IPS-NIHi11 (cell line): ENCODE measurements at regions not wholly inside any gene's neighbourhood (a gene's known extent, or its start where the extent isn't known, plus 50 kb on each side); places are given as distances from the start of the nearest gene placed in this dataset.

Experiments used
- DNase-seq: peaks from one replicate; pipeline ENCODE4 v3.0.0; 2012; ENCODE audit warnings: mixed read lengths, low spot score

DNA sequence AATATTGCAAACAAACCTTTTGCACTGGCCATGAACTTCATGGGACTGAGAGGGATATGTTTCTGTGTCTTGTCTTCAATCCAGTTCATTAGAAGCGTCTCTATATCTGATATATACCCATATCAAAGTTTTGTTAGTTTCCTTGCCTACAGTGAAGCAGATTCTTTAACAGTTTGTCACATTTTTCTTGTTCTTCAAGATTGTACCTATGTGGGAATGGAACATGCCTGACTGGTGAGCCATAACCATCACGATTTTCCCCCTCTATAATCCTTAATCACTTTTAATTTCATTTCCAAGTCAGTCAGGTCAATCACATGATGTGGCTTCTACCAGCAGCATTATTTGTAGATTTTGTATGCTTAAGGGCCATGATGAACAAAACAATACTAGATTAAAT lies 197.1 kb upstream of the PDE5A start:
- DNase-seq = no peak

DNA sequence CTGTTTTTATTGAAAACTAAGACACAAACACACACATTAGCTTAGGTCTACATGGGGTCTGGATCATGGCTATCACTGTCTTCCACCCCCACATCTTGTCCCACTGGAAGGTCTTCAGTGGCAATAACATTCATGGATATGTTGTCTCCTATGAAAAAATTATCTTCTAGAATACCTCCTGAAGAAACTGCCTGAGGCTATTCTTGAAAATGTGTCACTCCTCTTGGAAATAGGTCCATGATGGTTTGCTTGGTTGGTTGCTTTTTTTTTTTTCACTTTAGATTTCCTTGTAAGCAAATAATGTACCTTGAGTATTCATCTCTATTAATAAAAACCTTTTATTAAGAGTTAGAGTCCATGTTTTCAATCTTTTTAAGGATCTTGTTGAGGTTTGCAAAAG lies 195.3 kb upstream of the PDE5A start:
- DNase-seq = no peak

DNA sequence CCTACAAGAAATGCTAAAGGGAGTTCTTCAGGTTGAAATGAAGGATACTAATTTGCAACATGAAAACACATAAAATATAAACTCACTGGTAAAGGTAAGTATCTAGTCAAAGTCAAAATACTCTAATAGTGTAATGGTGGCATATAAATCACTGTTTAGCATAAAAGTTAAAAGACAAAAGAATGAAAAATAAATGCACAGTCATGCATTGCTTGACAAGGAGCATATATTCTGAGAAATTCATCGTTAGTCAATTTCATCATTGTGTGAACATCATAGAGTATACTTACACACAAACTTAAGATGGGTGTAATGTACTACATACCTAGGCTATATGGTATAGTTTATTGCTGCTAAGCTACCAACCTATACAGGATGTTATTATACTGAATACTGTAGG lies 194.4 kb upstream of the PDE5A start:
- no peak for DNase-seq

DNA sequence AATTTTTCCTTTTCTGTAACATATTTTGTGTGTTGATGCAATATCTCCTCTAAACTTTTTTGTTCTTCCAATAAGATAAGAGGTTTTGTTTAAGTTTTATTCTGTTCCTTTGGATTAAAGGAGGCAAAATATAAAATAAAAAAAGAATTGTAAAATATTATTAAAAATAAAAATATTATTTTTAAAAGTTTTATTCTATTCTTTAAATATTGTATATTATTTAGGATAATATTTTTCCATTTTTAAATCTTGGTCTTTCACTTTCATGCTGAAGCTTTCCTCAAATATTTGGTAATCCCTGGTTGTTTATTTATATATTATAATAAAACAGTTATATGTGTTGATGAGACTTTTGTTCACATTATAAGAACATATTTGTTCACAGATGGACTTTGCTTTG lies 187.9 kb upstream of the PDE5A start:
- no peak for DNase-seq

DNA sequence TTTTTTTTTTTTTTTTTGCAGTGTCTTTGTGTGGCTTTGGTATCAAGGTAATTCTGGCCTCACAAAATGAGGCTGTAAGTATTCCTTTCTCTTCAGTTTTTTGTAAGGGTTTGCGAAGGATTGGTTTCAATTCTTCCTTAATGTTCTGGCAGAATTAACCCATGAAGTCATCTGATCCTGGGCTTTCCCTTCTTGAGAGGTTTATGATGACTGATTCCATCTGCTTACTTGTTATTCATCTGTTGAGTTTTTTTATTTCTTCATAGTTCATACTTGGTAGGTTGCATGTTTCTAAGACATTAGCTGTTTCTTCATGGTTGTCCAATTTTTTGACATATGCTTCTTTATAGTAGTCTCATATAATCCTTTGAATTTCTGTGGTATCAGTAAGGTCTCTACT lies 181.4 kb upstream of the PDE5A start:
- no peak for DNase-seq

DNA sequence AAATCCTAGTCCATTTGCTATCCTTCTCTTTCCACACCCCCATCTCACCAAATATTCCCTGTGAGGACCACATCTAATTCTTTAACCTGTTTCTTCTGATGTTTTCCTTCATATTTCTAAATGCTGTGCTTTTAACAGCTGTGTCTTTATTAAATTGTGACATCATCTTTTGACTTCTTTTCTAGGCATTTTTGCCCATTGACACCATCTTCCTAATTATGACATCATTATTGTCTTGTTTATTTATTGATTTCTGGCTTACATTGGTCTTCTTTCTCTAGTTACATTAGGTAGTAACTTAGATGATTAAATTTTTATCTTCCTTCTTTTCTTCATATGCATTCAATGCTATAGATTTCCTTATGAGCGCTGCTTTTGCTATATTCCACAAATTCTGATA lies 175.8 kb upstream of the PDE5A start:
- no peak for DNase-seq

DNA sequence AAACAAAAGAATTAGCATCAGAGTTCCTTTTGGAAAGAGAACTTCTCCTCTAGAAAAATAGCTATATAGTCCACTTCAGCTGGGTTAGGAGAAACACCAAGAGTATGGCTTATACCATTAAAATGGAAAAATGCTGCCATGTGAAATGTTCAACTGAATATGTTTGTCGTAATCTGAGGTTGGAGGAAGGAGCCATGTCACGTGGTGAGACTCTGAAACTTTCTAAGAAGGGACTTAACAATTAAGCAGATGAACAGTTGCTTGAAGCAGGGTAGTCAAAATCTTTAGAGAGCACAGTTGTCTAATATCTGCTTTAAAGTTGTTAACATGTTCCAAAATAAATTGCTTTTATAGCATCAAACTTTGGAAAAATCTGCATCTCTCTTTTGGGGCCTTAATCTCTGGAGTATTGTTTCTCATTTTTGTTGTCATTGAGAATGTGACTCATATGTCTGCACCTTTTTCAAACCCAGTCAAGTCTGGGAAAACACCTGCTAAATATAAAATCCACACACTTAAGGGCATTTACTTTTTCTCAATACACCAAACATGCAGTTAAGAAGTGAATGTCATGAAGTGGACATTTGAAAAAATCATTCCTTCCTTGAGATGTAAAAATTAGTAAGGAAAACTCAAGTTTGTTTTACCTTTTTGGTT lies 168.8 kb upstream of the PDE5A start:
- DNase-seq = no peak

DNA sequence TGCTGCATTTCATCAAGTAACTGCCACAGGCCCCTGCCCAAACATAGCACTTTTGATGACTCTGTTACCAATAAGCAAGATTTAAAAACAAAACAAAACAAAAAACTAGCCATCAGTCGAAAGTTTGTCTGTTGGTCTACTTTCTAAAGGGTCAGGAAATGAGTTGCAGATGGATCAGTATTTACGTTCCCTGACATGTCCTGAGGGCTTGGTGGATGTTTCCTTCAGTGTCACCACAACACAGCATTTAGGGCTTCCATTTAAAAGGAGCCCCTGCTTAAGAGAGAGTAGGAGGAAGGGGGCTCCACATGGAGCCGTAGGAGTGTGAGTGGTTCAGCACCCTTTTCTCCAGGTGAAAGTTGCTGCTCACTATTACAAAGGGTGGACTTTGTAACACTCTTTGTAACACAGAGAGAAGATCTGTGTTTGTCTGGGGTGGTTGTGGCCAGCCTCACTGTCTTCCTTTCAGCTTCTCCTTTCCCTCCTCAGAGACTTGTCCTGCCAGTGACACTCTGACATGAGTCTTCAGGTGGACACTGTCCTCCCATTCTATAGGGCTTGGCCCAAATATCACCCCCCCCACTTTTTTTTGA lies 167.5 kb upstream of the PDE5A start:
- DNase-seq = no peak

DNA sequence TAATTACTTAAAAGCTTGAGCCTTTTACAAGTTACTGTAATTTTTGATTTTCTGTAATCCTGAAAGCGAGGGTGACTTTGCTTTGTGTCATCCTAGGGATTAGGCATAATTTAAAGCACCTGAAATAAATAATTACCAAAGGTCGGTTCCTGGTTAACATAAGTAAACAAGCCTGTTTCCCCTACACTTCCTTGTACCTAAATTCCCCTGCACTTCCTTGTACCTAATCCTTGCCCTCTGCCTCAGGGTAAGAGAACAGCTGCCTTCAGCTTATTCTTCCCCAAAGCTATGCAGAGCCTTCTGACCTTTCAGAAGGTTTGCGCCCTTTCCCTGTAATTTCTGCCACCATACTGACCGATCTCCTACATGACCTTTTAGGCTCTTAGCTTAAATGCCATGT lies 166.1 kb upstream of the PDE5A start:
- no peak for DNase-seq

DNA sequence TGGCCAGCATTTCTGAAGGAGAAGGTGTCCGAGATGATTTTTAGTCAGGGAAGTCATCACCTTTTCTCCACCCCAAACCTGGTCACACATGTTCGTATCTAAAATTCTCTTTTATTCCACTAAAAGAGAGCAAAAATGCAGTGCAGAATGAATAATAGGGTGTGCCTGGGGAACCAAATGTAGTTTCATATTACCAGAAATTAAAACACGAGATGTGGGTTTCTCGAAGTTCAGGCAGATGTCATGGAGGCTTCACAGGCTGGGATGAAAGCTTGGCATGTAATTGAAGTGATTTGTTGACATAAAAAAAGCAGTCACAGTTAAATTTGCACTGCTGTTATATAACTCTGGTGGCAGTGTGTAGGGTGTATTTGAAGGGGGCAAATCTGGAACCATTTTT lies 165.5 kb upstream of the PDE5A start:
- no peak for DNase-seq

DNA sequence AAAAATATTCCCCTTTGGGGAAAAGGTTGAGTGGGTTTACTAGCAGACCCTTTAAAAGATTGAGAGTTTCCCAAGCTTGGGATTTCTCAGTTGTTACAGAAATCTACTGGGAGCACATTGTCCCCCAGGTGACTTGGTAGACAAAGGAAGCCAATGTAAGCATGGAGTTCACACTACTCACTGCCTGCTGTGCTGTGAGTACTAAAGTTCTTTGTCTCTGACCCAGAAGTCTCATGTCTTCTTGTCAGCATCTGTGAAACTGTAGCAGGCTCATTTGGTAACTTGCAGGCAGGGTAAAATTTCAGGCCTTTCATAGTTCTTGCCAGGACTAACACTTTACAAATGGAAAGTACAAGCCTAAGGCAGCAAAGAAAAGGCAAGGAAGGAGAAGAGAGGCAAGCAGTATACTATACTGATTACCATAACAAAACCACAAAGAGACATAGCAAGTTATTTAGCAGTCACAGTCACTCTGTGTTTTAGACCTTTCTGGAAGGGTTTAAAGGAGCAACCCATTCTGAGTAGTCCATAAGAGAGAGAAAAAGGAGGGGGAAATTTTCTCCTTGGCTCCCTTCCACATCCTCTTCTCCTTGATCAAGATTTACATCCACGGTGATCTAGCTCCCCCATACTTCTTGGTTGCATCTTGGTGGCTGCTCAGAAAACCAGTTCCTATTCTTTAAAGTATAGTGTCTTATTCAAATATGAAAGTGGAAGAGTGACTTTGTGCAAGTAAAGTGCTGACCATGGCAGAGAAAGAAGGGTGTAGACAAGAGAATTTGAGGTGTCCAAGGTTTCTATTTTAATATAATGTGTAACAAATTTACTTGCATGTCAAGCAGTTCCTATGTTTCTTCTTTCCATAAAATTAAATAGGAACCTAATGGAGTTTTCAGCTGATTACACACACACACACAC lies 160.0 kb upstream of the PDE5A start:
- DNase-seq = no peak

DNA sequence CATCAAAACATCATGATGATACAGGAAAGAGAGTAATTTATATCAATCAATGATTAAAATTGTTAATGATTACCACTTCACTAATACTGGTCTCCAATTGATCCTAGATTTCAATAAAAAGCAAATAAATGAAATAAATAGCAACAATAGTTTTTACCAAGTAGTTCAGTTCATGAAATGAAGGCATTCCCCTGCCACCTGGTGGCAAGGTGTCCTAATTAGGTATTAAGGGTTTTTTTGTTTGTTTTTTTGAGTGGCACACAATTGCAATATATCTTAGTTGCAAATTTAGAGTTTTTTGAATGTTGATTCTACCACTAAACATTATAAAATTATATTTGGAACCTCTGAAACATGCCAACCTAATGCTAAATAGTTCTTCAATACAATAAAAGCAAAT lies 157.4 kb upstream of the PDE5A start:
- no peak for DNase-seq

DNA sequence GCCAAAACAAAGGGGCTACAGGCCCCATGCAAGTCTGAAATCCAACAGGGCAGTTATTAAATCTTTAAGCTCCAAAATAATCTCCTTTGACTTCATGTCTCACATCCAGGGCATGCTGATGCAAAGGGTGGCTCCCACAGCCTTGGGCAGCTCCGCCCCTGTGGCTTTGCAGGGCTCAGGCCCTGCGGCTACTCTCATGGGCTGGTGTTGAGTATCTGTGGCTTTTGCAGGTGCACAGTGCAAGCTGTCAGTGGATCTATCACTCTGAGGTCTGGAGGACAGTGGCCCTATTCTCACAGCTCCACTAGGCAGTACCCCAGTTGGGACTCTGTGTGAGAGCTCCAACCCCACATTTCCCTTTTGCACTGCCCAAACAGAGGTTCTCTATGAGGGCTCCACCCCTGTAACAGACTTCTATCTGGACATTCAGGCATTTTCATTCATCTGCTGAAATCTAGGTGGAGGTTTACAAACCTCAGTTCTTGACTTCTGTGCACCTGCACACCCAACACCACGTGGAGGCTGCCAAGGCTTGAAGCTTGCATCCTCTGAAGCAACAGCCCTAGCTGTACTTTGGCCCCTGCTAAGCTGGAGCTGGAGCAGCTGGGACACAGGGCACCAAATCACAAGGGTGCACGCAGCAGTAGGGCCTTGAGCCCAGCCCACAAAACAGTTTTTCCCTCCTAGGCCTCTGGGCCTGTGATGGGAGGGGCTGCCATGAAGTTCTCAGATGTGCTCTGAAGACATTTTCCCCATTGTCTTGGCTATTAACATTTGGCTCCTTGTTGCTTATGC lies 154.8 kb upstream of the PDE5A start:
- DNase-seq = no peak

DNA sequence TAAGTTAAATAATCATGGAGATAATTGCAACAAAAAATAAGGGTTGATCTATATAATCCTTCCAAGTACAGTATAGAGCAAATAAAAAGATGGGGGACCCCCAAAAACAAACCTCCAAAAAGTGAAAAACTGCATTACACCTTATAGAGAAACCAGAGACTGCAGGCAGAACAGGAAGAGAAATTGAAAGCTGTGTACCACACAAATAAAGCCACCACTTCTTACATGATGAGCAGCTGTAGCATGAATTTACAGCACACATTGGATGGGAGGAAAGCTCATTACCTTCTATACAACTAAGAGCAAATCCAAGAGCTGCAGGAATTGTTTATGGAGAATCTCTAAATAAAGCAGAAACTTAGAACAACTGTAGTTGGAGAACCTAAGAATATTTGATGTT lies 152.4 kb upstream of the PDE5A start:
- DNase-seq = no peak

DNA sequence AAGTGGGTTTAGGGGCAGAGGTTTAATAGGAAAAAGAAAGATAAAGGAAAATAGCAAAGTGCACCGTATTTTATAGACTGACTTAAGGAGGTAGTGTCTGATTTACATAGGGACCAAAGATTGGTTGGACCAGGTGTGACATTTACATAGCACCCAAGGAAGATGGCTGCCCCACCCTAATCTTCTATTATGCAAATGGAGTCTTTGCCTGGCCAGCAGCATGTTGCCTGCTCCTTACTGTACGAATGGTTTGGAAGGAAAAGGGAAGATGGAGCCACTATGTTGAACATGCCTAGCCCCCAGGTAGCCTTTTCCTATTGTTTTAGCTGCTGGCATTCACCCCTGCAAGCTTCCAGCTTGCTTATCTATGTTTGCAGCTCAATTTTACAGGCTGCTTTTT lies 146.2 kb upstream of the PDE5A start:
- DNase-seq = no peak

DNA sequence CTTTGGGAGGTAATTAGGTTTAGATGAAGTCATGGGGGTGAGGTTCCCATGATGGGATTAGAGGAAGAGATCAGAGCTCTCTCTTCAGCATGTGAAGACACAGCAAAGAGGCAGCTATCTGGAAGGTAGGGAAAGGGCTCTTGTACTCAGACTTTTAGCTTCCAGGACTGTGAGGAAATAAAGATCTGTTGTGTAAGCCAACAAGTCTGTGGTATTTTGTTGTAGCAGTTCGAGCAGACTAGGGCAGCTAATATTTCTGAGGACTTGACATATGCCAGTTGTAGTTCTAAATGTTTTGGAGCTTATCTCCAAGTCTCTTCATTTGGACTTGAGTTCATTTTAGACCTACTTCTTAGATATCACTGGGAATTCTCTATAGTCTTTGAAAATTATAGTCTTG lies 137.3 kb upstream of the PDE5A start:
- no peak for DNase-seq

DNA sequence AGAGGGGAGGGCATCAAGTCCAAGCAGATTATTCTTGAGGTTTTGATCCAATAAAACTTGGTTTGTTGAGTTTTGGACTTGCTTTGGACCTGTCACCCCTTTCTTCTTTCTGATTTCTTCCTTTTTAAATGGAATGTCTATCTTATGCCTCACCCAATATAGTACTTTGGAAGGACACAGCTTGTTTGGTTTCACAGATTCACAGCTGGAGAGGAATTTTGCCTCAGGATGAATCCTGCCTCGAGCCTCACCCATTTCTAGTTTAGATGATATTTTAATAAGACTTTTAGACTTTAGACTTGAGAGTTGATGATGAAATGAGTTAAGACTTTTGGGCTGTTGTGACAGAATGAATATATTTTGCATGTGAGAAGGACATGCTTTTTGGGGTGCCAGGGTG lies 136.9 kb upstream of the PDE5A start:
- no peak for DNase-seq

DNA sequence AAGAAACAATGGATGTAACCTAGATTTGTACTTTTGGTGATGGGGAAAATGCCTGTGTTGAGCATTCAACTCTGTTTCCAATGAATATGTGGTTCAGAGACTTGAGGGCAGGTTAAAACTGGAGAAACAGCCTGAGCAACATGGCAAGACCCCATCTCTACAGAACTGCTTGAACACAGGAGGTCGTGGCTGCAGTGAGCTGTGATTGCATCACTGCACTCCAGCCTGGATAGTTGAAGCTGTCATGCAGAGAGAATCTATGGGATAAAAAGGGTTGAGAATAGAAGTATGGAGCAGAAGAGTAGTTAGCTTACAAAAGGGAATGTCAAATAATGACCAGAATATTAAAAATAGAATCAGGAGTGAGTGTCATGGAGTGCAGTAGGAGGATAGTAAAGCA lies 134.8 kb upstream of the PDE5A start:
- no peak for DNase-seq

DNA sequence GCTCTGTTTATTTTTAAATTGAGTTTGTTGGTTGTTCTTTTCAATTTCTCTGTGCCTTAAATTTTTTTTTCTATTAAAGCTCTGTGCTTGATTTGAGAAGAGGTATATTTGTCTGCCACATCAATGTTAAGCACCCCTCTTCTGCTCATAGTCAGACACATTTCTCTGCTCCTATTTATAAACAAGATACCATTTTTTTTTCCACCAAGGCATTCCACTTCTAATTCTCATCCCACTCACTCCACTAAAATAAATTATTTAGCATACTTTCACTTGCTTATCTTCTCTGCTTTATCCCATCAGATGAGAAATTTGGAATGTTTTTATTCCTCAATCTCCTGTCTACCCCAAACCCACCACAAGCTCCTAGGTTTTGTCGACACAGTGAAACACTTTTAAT lies 127.0 kb upstream of the PDE5A start:
- no peak for DNase-seq

DNA sequence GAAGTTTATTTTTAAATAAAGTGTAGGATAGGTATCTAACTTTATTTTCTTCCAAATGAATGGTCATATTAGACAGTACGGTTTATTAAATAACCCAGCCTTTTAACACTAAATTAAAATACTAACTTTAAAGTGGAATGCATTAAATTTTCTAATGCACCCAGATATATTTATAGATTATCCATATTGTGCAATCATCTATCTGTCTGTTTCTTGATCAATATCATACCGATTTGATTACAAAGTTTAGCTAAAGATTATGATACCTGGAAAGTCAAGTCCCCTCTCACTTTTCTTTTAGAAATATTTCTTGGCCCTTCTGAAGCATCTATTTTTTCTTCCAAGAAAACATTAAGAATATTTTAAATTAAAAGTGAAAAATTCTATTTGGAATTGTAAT lies 124.3 kb upstream of the PDE5A start:
- DNase-seq = no peak

DNA sequence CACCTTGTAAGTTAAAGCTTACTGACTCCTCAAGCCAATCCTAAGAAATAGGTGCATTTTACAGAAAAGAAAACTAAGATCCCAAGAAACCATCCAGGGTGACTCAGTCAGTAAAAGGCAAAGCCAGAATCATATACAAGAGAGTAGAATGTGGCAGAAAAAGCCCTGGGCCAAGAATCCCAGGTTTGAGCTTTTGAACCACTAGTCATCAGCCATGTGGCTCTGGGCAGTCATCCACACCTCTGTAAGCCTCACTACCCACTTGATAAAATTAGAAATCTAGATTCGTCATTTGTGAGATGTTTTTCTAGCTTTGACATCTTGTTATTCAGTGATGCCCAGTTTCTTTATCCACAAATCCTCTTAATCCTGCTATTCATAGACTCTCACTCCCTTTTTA lies 122.2 kb upstream of the PDE5A start:
- DNase-seq = no peak

DNA sequence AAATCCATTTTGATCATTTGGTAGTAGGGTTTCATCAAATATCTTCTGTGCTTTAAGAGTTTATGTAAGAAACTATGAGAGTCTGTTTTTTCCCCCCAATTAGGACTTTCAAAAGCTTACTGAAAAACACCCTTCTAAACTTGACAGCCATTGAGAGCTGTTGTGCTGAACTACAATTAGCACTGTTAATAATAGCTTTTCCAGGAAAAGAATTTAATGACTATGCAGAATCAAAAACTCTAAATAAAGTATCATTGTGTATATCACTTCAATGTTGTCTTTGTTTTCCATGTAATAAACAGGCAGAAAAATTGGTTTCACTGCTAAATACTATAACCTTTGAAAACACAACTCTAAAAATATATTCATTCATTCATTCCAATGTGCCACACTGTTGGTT lies 121.4 kb upstream of the PDE5A start:
- no peak for DNase-seq

DNA sequence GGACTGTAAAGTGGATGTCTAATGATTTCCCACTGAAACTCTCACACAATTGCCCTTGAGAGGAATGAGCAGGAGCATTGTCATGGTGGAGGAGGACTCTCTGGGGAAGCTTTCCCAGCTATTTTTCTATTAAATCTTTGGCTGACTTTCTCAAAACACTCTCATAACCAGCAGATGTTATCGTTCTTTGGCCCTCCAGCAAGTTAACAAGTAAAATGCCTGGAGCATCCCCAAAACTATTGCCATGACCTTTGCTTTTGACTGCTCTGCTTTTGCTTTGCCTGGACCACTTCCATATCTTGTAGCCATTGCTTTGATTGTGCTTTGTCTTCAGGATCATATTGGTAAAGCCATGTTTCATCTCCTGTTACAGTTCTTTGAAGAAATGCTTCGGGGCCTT lies 120.2 kb upstream of the PDE5A start:
- DNase-seq = no peak
